ENCODE measurements at regions not wholly inside any gene's neighbourhood (a gene's known extent, or its start where the extent isn't known, plus 50 kb on each side); places are given as distances from the start of the nearest gene placed in this dataset.

DNA sequence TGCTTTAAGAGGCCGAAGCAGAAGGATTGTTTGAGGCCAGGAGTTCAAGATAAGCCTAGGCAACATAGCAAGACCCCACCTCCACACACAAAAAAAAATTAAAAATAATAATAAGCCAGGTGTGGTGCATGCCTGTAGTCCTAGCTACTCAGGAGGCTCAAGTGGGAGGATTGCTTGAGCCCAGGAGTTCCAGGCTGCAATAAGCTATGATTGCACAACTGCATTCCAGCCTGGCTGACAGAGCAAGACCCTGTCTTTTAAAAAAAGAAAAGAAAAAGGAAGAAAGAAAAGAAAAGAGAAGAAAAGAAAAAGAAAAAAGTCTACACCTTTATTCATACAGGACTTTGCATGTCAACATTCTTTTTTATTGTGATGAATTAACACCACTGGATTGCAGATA is 2125.8 kb downstream of the MAT2B start:
- TF ChIP-seq, protein P1, sequence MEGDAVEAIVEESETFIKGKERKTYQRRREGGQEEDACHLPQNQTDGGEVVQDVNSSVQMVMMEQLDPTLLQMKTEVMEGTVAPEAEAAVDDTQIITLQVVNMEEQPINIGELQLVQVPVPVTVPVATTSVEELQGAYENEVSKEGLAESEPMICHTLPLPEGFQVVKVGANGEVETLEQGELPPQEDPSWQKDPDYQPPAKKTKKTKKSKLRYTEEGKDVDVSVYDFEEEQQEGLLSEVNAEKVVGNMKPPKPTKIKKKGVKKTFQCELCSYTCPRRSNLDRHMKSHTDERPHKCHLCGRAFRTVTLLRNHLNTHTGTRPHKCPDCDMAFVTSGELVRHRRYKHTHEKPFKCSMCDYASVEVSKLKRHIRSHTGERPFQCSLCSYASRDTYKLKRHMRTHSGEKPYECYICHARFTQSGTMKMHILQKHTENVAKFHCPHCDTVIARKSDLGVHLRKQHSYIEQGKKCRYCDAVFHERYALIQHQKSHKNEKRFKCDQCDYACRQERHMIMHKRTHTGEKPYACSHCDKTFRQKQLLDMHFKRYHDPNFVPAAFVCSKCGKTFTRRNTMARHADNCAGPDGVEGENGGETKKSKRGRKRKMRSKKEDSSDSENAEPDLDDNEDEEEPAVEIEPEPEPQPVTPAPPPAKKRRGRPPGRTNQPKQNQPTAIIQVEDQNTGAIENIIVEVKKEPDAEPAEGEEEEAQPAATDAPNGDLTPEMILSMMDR (IDR thresholded peaks at IDR 0.05; ENCODE audit: control insufficient read depth, extremely low read depth, insufficient read depth): no peak
- DNase-seq (ENCODE audit: low read depth): no peak
- H3K4me3 ChIP-seq (ENCODE audit: low read depth, low read length): no peak overlapping the region

DNA sequence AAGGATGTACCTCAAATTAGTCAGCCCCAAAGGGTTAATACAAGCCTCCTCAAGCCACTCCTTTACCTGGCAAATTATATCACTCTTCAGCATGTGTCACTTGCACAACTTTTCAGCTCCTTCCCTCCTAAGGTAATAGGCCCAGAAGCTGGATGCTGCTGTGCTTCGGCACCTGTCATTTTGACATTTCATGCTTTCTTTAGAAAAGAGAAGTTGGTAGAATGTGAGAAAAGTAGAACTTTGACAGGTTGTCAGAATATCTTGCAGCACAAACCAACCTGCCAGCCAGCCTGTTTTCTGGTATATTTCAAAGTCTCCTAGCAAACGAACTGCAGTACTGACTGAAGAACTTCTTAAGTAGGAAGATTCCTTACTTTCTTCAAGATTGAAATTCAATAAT is 2136.9 kb downstream of the MAT2B start:
- no peak overlapping the region for H3K4me3 ChIP-seq (ENCODE audit: low read depth, low read length)
- TF ChIP-seq, protein P1 (IDR thresholded peaks at IDR 0.05; ENCODE audit: control insufficient read depth, extremely low read depth, insufficient read depth): no peak
- no peak for DNase-seq (ENCODE audit: low read depth)

DNA sequence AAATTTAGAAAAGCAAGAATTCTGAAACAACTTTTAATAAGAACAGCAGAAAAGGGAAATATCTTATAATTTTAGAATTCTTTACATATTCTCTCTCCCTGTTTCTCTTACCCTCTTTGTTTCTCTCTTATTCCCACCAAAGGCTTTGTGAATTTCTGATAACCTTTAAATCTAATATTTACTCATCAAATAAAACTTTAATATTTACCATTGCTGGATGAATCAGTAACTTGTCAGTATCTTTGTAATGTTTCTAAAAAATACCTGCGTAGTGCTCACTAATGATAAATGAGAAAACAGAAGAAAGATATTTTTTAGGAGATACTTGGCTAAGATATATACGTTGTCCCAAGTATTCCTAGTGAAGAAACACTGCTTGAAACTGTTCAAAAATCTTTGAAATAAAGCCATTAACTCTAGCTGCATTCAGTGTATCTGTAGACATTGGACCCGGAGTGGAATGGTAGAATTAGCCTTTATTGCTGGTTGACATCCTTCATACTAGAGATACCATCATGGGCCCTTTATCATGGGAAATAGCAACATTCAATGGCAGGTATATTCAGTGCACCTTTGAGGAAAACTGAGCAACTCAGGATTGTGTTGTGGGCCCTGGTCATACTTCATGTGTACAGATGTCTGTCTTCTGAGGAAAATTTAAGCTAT is 2160.4 kb downstream of the MAT2B start:
- TF ChIP-seq, protein P1 (IDR thresholded peaks at IDR 0.05; ENCODE audit: control insufficient read depth, extremely low read depth, insufficient read depth): no peak
- DNase-seq (ENCODE audit: low read depth): no peak
- H3K4me3 ChIP-seq (ENCODE audit: low read depth, low read length): no peak overlapping the region

DNA sequence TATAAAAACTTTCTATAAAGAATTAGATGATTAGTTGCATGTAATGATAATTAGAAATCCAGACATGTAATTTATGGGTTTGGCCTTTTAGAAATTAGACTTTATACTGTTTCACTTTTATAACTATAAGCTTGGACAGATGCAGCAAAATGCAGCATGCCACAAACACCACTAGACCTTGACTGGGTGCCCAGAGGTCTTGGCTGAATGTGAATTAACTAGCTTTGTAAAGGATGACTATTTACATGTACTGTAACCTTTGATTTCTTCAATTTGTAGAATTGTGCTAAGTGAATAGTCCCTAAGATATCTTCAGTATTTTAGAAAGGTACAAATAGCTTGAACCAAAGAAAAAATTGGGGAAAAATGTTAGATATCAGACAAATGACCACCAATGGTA is 2168.1 kb downstream of the MAT2B start:
- H3K4me3 ChIP-seq (ENCODE audit: low read depth, low read length): no peak overlapping the region
- TF ChIP-seq, protein P1 (IDR thresholded peaks at IDR 0.05; ENCODE audit: control insufficient read depth, extremely low read depth, insufficient read depth): no peak
- DNase-seq (ENCODE audit: low read depth): no peak

DNA sequence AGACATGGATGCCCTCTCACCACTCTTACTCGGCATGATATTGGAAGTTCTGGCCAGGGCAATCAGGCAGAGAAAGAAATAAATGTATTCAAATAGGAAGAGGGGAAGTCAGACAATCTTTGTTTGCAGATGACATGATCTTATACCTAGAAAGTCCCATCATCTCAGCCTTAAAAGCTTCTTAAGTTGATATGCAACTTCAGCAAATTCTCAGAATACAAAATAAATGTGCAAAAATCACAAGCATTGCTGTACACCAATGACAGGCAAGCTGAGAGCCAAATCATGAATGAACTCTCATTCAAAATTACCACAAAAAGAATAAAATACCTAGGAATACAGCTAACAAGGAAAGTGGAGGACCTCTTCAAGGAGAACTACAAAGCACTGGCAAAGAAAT is 2190.4 kb downstream of the MAT2B start:
- H3K4me3 ChIP-seq (ENCODE audit: low read depth, low read length): no peak overlapping the region
- TF ChIP-seq, protein P1 (IDR thresholded peaks at IDR 0.05; ENCODE audit: control insufficient read depth, extremely low read depth, insufficient read depth): no peak
- DNase-seq (ENCODE audit: low read depth): no peak

DNA sequence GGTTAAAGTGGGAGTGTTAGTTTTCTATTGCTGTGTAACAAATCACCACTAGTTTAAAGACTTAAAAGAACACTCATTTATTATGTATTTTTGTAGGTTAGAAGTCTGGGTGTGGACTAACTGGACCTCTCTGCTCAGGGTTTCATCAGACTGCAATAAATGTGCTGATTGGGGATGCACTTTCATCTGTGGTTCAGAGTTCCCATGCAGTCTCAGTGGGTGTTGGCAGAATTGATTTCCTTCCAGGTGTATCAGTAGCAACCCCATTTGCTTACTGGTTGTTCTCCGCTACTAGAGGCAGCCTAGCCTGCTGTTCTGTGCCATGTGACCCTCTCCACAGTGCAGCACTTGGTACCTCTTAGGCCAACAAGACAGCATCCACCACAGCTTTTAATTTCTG is 2200.5 kb downstream of the MAT2B start:
- H3K4me3 ChIP-seq (ENCODE audit: low read depth, low read length): no peak overlapping the region
- TF ChIP-seq, protein P1 (IDR thresholded peaks at IDR 0.05; ENCODE audit: control insufficient read depth, extremely low read depth, insufficient read depth): no peak
- no peak for DNase-seq (ENCODE audit: low read depth)

DNA sequence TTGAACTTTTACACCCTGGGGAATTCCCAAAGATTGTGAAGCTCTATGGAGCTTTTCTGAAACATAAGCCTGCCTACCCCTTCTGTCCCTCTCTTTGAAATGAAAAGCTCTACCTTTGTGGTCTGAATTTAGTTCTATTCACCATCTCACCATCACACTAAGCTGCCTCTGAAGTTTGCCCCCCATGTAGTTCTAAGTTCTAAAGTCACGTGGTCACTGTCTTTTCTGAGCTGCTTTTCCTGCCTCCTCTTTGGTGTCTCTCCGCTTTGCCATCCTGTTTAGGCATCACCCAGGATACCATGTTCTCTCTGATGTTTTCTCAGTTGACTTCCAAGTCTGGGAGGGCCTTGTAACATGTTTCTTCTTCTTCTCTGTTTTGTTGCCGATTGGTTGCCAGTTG is 2206.6 kb downstream of the MAT2B start:
- TF ChIP-seq, protein P1 (IDR thresholded peaks at IDR 0.05; ENCODE audit: control insufficient read depth, extremely low read depth, insufficient read depth): no peak
- no peak overlapping the region for H3K4me3 ChIP-seq (ENCODE audit: low read depth, low read length)
- no peak for DNase-seq (ENCODE audit: low read depth)

Measured in LNCaP clone FGC (cell line).